ENCODE measurements at regions not wholly inside any gene's neighbourhood (a gene's known extent, or its start where the extent isn't known, plus 50 kb on each side); places are given as distances from the start of the nearest gene placed in this dataset.

DNA sequence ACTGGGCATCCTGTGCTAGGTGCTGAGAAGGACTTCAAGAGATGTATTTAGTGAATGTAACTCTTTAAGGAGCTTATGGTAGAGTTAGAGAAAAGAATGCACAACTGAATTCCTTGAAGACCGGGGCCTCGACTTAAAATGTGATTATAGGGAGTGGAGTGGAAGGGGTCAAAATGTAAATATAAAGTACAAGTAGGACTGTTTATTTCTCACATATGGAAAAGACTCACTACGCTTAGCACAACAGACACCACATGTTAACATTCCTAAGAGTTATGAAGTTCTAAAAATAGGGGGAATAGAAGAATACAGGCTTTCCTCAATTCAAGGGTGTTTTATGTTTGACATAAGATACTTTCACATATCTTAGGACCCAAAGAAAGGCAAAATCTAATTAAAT is 117.8 kb upstream of the OSMR start:
- Mint-ChIP-seq H3K27ac (no peak overlapping the region), H3K27me3 (ENCODE audit: insufficient read depth, low read depth) (peaks cover 5% of the 10 kb centered on the region), H3K4me1 (peaks cover 47% of the 10 kb centered on the region), H3K36me3 (no peaks in the 10 kb centered on the region), H3K4me3 (no peak overlapping the region), H3K9me3 (peaks cover 4% of the 10 kb centered on the region)
- Histone ChIP-seq H3K9me3 (ENCODE audit: low read depth) (no peaks in the 10 kb centered on the region), H3F3A (ENCODE audit: low read depth) (peaks cover 40% of the 10 kb centered on the region), H3K27ac (no peak overlapping the region), H2AFZ (replicated peaks) (no peak overlapping the region), H3K9ac (no peak overlapping the region), H3K27me3 (no peaks in the 10 kb centered on the region), H3K4me2 (no peak overlapping the region), H3K4me1 (peaks cover 42% of the 10 kb centered on the region), H3K36me3 (no peaks in the 10 kb centered on the region), H4K20me1 (ENCODE audit: low read depth) (no peaks in the 10 kb centered on the region), H3K4me3 (no peak overlapping the region), H3K79me2 (ENCODE audit: low read depth) (no peaks in the 10 kb centered on the region)
- TF ChIP-seq EZH2phosphoT487 (IDR thresholded peaks at IDR 0.05) = no peak
- TF ChIP-seq EZH2 (IDR thresholded peaks at IDR 0.05) = no peak
- TF ChIP-seq, protein P1, sequence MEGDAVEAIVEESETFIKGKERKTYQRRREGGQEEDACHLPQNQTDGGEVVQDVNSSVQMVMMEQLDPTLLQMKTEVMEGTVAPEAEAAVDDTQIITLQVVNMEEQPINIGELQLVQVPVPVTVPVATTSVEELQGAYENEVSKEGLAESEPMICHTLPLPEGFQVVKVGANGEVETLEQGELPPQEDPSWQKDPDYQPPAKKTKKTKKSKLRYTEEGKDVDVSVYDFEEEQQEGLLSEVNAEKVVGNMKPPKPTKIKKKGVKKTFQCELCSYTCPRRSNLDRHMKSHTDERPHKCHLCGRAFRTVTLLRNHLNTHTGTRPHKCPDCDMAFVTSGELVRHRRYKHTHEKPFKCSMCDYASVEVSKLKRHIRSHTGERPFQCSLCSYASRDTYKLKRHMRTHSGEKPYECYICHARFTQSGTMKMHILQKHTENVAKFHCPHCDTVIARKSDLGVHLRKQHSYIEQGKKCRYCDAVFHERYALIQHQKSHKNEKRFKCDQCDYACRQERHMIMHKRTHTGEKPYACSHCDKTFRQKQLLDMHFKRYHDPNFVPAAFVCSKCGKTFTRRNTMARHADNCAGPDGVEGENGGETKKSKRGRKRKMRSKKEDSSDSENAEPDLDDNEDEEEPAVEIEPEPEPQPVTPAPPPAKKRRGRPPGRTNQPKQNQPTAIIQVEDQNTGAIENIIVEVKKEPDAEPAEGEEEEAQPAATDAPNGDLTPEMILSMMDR (IDR thresholded peaks at IDR 0.05) = no peak
- DNase-seq (ENCODE audit: low spot score) = no peak

DNA sequence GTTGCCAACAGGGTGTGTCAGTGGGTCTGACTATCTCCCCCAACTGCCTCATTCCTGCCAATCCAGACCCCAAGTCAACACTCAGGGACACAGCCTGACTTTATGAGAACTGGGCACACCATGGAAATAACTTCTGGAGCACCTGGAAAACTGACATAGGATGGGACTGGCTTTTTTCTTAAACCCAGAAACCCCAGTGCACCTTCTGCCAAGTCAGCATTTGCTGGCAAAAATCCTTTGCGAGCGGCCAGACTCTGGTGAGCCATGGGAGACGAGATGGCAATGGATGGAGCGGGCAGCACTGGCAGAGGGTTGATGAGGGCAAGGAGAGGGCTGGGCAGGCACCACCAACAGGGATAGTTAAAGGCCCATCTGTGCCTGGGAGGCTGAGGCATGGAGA is 114.4 kb upstream of the OSMR start:
- Mint-ChIP-seq H3K4me1 (peaks cover 15% of the 10 kb centered on the region), H3K36me3 (no peaks in the 10 kb centered on the region), H3K27me3 (ENCODE audit: insufficient read depth, low read depth) (peaks cover 2% of the 10 kb centered on the region), H3K9me3 (peaks cover 6% of the 10 kb centered on the region), H3K4me3 (no peak overlapping the region), H3K27ac (no peak overlapping the region)
- Histone ChIP-seq H4K20me1 (ENCODE audit: low read depth) (no peaks in the 10 kb centered on the region), H3K4me2 (no peak overlapping the region), H3K36me3 (no peaks in the 10 kb centered on the region), H2AFZ (replicated peaks) (no peak overlapping the region), H3F3A (ENCODE audit: low read depth) (peaks cover 5% of the 10 kb centered on the region), H3K9ac (no peak overlapping the region), H3K27ac (no peak overlapping the region), H3K4me3 (no peak overlapping the region), H3K4me1 (peaks cover 11% of the 10 kb centered on the region), H3K79me2 (ENCODE audit: low read depth) (no peaks in the 10 kb centered on the region), H3K27me3 (no peaks in the 10 kb centered on the region), H3K9me3 (ENCODE audit: low read depth) (no peaks in the 10 kb centered on the region)
- TF ChIP-seq, protein P1 (IDR thresholded peaks at IDR 0.05) = no peak
- no peak for TF ChIP-seq EZH2 (IDR thresholded peaks at IDR 0.05)
- no peak for TF ChIP-seq EZH2phosphoT487 (IDR thresholded peaks at IDR 0.05)
- DNase-seq (ENCODE audit: low spot score) = no peak

DNA sequence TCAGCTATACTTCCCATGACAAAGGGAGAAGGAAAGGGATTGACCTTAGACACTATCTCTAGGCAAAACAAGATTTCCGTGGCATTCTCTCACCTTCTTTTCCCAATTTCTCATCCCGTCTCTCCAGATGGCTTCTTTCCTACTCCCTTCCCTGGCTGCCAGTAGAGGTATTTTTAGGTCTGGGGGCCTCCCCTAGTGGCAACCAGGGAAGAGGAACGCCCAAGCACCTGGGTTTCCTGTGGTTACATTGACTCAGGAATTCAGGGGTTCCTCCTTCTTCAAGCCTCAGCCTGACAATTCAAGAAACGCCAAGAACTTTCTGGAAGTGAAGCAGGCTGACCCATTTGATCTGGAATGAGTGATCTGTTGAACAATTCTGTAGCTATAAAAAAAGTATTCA is 111.5 kb upstream of the OSMR start:
- DNase-seq (ENCODE audit: low spot score) = peak; percentile 63
- Mint-ChIP-seq H3K27ac (no peak overlapping the region), H3K27me3 (ENCODE audit: insufficient read depth, low read depth) (peaks cover 2% of the 10 kb centered on the region), H3K4me3 (no peak overlapping the region), H3K36me3 (no peaks in the 10 kb centered on the region), H3K9me3 (peaks cover 2% of the 10 kb centered on the region), H3K4me1 (no peaks in the 10 kb centered on the region)
- H3K9ac ChIP-seq = no peak overlapping the region
- no peaks in the 10 kb centered on the region for H3F3A ChIP-seq (ENCODE audit: low read depth)
- H3K4me1 ChIP-seq = no peaks in the 10 kb centered on the region
- TF ChIP-seq EZH2phosphoT487 (IDR thresholded peaks at IDR 0.05) = no peak
- TF ChIP-seq, protein P1 (IDR thresholded peaks at IDR 0.05) = peak; percentile 58
- TF ChIP-seq EZH2 (IDR thresholded peaks at IDR 0.05) = no peak
- H3K9me3 ChIP-seq (ENCODE audit: low read depth) = no peaks in the 10 kb centered on the region
- no peak overlapping the region for H3K4me3 ChIP-seq
- no peak overlapping the region for H3K4me2 ChIP-seq
- peak overlapping the region; percentile 42 for H2AFZ ChIP-seq (replicated peaks)
- no peaks in the 10 kb centered on the region for H3K79me2 ChIP-seq (ENCODE audit: low read depth)
- H3K27ac ChIP-seq = no peak overlapping the region
- H3K27me3 ChIP-seq = no peaks in the 10 kb centered on the region
- H4K20me1 ChIP-seq (ENCODE audit: low read depth) = no peaks in the 10 kb centered on the region
- no peaks in the 10 kb centered on the region for H3K36me3 ChIP-seq

Measured in neural progenitor cell (in vitro differentiated cells).